ENCODE measurements at regions not wholly inside any gene's neighbourhood (a gene's known extent, or its start where the extent isn't known, plus 50 kb on each side); places are given as distances from the start of the nearest gene placed in this dataset.

- TF ChIP-seq CTCF (IDR thresholded peaks at IDR 0.05) (no peak), EZH2 (IDR thresholded peaks at IDR 0.05; ENCODE audit: borderline replicate concordance, insufficient read depth, low read depth, low read length, poor library complexity, severe bottlenecking) (no peak)
Measured at GRCh38 chr4:100312615-100313350, 122.5 kb upstream of the DDIT4L start.
